ENCODE measurements at regions not wholly inside any gene's neighbourhood (a gene's known extent, or its start where the extent isn't known, plus 50 kb on each side); places are given as distances from the start of the nearest gene placed in this dataset.

GRCh38 chr3:64916192-64916798, 228.5 kb upstream of the ADAMTS9 start:
- no peak for FAIRE-seq
- no peak for TF ChIP-seq CTCF (IDR thresholded peaks at IDR 0.05; ENCODE audit: insufficient read depth, missing control alignments)
- no peak for DNase-seq (ENCODE audit: insufficient read length, low spot score)

GRCh38 chr3:64915778-64916177, 228.0 kb upstream of the ADAMTS9 start:
- no peak for FAIRE-seq
- no peak for TF ChIP-seq CTCF (IDR thresholded peaks at IDR 0.05; ENCODE audit: insufficient read depth, missing control alignments)
- no peak for DNase-seq (ENCODE audit: insufficient read length, low spot score)

- no peak for DNase-seq (ENCODE audit: insufficient read length, low spot score)
- no peak for FAIRE-seq
- TF ChIP-seq CTCF (IDR thresholded peaks at IDR 0.05; ENCODE audit: insufficient read depth, missing control alignments) = no peak
These were observed 225.7 kb upstream of the ADAMTS9 start for GRCh38 chr3:64913515-64913914.

- no peak for TF ChIP-seq CTCF (IDR thresholded peaks at IDR 0.05; ENCODE audit: insufficient read depth, missing control alignments)
- FAIRE-seq (no peak), DNase-seq (ENCODE audit: insufficient read length, low spot score) (no peak)
These were observed 223.3 kb upstream of the ADAMTS9 start for GRCh38 chr3:64911138-64911537.

- DNase-seq (ENCODE audit: insufficient read length, low spot score) (no peak), FAIRE-seq (no peak)
- no peak for TF ChIP-seq CTCF (IDR thresholded peaks at IDR 0.05; ENCODE audit: insufficient read depth, missing control alignments)
These were observed 222.1 kb upstream of the ADAMTS9 start for GRCh38 chr3:64909757-64910467.

- FAIRE-seq (no peak), DNase-seq (ENCODE audit: insufficient read length, low spot score) (no peak)
- TF ChIP-seq CTCF (IDR thresholded peaks at IDR 0.05; ENCODE audit: insufficient read depth, missing control alignments) = no peak
These were observed 221.2 kb upstream of the ADAMTS9 start for GRCh38 chr3:64909011-64909410.

GRCh38 chr3:64908251-64908685, 220.5 kb upstream of the ADAMTS9 start:
- FAIRE-seq (no peak), DNase-seq (ENCODE audit: insufficient read length, low spot score) (no peak)
- no peak for TF ChIP-seq CTCF (IDR thresholded peaks at IDR 0.05; ENCODE audit: insufficient read depth, missing control alignments)

Measured in D721Med (cell line).